ENCODE measurements at regions not wholly inside any gene's neighbourhood (a gene's known extent, or its start where the extent isn't known, plus 50 kb on each side); places are given as distances from the start of the nearest gene placed in this dataset.
A peak's percentile ranks its signal among the peaks of the same experiment; 100 is the strongest.

DNA sequence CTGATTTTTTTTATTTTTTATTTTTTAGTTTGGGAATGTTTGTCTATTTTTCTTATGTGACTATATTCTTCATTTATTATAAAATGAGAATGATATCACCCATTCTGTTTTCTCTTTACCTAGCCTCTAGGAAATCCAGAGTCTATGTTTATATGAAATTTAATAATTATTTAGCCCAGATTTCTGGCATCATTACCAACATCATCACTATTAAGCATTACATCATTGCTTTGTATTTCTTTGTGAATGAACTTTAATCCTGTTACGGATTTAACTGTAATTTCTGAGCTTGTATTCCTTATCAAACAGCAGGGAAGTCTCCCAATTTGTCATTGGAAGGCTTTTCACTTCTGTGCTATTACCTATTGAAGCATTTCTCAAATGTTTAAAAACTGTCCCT, 72.7 kb upstream of the NOX3 start:
- no peak for DNase-seq (ENCODE audit: low spot score)

DNA sequence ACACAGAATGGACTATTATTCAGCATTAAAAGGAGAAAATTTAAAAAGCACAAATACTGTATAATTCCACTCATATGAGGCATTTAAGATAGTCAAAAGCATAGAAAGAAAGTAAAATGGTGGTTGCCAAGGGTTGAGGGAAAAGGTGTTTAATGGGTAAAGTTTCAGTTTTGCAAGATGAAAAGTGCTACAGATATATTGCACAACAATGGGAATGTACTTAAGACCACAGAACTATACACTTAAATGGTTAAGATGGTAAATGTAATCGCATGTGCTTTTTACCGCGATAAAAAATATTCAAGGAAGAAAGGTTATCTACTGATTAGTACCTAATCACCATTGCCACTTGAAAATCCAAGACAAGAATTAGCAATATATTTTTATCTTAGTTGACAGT, 71.8 kb upstream of the NOX3 start:
- DNase-seq (ENCODE audit: low spot score), result no peak

DNA sequence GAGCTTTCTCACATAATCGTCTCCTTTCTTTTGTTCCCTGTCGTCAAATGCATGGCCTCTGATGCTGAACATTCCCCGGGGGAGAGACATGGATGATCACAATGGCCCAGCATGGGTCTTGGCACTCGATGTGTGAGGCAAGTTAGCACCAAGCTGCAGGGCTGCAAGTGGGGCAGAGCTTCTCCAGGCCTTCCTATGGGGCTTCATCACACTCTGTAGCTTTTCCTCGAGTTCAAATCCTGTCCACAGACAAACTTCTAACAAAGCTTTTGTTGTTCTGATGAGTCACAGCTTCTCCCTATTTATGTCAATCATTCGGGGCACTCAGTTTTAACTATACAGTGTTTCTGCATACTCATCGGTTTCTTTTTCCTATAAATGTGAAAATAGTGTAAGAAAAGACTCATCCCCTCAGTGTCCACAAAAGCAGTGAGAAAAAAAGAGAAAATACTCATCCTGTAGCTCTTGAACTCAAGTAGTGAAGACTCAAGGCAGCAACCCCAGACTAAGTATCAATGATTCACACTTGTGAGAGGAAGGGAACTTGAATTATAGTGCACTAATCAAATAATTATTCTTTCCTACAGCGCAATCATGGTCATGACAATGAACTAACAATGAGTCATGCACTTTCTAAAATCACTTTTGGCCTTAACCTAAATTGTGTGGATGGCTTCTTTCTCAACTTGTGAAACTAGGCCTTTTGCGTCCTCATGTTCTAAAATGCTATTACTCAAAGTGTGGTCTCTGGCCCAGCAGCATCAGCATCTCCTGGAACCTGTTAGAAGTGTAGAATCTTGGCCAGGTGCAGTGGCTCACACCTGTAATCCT, 68.4 kb upstream of the NOX3 start:
- DNase-seq (ENCODE audit: low spot score), result peak; percentile 60

DNA sequence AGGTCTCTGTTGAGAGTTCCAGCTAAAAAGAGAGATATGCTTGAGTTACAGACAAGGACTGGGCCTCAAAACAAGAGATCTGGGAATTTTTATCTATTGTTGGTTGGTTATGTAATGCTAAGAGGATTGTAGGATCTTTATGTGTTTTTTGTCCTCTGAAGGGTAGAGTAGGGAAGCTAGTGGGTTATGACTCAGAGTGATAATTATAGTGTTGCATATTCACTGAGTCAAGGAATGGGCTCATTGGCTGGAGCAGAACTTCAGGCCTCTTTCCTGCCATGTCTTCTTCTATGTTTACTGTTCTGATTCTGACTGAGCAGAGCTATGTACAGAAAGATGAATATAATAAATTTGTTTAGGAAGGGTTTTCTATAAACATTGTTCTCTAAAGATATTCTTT, 66.1 kb upstream of the NOX3 start:
- DNase-seq (ENCODE audit: low spot score), result peak; percentile 18

DNA sequence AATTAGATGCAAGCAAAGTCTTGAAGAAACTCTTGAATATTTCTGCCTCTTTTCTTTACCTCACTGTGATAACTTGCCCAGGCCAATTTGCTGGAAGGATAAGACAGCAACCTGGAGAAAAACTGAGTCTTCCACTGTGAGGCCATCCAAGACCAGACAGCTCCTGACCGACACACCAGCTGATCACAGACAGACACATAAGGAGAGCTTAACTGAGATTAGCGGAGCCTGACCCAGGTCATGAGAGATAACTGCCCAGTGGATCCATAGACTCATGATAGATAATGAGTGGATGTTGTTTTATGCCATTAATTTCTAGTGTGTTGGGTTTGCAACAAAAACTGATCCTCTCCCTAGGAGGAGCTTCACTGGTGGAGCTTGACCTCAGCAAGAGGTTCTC, 64.4 kb upstream of the NOX3 start:
- no peak for DNase-seq (ENCODE audit: low spot score)

DNA sequence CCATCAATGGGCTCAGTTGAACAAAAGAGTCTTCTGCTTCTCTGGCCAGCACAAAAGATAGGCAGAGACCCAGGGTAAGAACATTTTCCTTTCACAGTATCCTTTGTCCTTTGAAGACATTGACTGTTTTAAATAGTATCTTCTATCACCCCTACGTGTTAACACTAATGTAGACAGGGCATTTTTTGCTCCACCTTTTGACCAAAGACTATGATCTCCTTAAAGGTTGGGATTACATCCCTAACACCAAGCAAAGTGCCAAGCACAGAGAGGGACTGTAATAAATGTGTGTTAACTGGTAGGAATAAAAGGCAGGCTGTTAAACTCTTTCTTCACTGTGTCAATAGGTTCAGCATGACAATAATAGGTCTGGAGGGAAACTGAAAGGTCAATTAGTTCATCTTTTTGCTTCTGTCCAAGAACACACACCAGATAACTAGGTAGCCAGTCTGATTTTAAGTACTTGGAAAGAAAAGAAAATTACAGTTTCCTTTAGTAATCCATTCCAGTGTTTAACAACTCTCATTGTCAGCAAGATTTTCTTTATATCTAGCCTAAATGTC, 63.6 kb upstream of the NOX3 start:
- DNase-seq (ENCODE audit: low spot score), result no peak

DNA sequence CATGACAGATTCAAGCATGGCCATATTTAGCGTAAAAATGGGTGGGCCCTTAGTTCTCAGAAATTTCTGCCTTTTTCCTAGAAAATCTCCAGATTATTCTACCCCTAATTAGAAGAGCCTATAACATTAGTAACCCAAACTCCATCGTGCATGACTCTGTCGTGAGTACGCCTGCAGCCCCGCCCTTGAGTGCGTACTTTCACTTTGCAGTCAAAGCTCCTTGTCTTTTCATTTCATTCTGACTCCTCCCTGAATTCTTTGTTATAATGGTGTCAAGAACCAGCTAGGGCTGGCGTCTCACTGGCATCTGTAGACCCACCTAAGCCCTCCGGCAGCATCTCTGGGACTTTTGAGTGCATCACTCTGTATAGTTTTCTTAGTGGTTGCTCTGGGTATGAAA, 61.7 kb upstream of the NOX3 start:
- DNase-seq (ENCODE audit: low spot score), result no peak

DNA sequence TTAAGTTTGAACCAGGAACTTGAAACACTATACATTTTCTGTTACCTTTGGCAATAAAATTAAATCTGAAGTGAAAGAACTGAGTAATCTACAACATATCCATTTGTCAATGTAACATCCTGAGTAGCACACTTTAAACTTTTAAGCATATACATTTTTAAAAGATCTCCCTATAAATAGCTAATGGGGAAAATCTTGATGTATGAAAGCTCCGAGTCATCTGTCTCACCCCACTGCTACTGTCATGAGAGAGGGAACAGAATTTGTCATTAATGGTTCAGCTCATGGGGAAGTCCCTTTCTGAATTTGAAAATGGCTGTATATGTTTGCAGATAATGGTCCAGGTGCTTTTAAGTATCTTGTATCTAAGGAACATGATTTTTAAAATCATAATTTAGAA, 55.2 kb upstream of the NOX3 start:
- no peak for DNase-seq (ENCODE audit: low spot score)

DNA sequence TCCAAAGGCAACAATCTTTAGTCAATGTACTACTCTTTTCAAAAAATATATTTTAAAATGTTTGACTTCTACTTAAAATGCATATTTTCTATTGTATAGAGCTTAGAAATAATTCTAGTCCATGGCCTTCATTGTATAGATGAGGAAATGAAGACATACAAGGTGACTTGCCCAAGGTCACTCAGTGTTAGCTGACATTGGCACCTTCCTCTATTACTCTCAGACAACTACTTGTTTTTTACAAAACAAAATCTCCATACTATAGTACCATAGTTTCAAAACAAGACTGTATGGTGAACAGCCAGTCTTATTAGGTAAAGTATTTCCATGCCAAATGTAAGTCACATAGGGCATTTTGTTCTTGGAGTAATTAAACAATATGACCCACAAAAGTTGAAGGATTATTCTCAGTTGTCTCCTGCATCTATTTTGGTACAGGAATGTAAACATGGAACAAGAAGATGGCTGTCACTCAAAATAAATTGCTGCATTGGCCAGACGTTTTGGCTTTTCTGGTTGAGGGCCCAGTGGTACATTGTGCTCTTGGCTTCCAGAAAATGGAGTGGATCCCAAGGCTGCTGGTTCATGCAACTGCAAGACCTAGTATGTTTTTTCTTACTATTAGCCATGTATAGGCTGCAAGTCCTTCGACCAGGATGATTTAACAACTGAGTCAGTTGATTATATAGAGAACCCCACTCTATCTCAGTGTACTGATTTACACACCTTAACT, 54.3 kb upstream of the NOX3 start:
- DNase-seq (ENCODE audit: low spot score), result no peak

DNA sequence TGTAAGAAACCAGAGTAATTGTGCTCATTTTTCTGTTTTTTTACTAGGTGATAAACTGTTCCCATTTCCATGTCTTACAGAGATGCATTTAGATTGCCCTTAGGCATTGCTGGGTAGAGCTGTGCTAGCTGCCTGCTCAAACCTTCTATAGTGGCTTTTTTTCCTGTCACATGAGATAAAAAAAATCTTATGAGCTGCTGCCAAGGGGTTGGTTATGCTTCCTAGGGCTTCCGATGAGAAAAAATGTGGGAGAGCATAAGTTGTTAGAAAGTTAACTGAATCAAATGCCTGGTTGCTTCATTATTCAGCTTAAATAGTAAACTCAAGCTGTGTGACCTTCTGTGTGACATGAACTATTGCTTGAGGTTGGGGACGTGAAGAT, 50.0 kb upstream of the NOX3 start:
- DNase-seq (ENCODE audit: low spot score), result no peak

Data from AG08395 (cell line).